22Rv1 (cell line): ENCODE measurements at regions not wholly inside any gene's neighbourhood (a gene's known extent, or its start where the extent isn't known, plus 50 kb on each side); places are given as distances from the start of the nearest gene placed in this dataset.

Source experiments
- ZFX ChIP-seq: fragments of 450-650 bp; IDR thresholded peaks from 2 replicates; pipeline ENCODE4 v1.6.1; 2017; ENCODE audit warnings: antibody characterized with exemption, borderline replicate concordance
- TF ChIP-seq, protein P1 (sequence below): fragments of 450-650 bp; IDR thresholded peaks from 2 replicates; pipeline ENCODE4 v1.5.1; 2017; ENCODE audit warnings: mild to moderate bottlenecking

DNA sequence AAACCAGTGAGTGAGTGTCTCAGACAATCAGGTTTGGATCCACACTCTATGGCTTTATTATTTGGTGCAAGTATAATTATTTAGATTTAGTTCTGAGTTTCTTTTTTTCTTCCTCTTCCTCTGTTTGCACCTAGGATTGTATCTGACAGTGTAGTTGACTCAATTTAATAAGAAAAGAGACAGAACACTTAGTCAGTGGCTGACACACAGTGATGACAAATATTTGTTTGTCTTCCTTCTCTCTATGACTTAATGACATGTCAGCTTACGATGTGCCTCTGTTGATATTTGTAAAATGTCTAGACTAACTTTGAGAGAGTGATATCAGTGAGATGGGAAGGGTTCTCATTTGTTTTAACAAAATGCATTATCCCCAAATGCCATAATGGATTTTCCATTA lies 129.5 kb upstream of the SLC10A2 start:
- TF ChIP-seq, protein P1, sequence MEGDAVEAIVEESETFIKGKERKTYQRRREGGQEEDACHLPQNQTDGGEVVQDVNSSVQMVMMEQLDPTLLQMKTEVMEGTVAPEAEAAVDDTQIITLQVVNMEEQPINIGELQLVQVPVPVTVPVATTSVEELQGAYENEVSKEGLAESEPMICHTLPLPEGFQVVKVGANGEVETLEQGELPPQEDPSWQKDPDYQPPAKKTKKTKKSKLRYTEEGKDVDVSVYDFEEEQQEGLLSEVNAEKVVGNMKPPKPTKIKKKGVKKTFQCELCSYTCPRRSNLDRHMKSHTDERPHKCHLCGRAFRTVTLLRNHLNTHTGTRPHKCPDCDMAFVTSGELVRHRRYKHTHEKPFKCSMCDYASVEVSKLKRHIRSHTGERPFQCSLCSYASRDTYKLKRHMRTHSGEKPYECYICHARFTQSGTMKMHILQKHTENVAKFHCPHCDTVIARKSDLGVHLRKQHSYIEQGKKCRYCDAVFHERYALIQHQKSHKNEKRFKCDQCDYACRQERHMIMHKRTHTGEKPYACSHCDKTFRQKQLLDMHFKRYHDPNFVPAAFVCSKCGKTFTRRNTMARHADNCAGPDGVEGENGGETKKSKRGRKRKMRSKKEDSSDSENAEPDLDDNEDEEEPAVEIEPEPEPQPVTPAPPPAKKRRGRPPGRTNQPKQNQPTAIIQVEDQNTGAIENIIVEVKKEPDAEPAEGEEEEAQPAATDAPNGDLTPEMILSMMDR: no peak
- TF ChIP-seq ZFX: no peak
